Cardiac fibroblast (primary cell): ENCODE measurements at regions not wholly inside any gene's neighbourhood (a gene's known extent, or its start where the extent isn't known, plus 50 kb on each side); places are given as distances from the start of the nearest gene placed in this dataset.

ENCODE experiments used
- DNase-seq, 2 donors: peaks; one replicate each; pipeline versions ENCODE4 v3.0.0 to v3.0.0-alpha.2; 2010; ENCODE audit warnings: low read depth in 2 of 2
- H3K4me3 ChIP-seq, 2 donors: replicated peaks in 1 of 2; 1 replicate in 1 of 2; 2 replicates in 1 of 2; pipeline ENCODE4 v1.5.1; 2011; ENCODE audit warnings: low read depth in 2 of 2, low read length in 2 of 2, mild to moderate bottlenecking in 2 of 2, moderate library complexity in 1 of 2
- CTCF ChIP-seq: IDR thresholded peaks from one replicate; pipeline ENCODE4 v1.5.1; 2011; ENCODE audit warnings: low read depth, mild to moderate bottlenecking, low read length, inconsistent platforms

GRCh38 chr2:173669271-173669853, 295.8 kb downstream of the SP3 start:
- DNase-seq: no peak
- no peak for TF ChIP-seq CTCF

DNA sequence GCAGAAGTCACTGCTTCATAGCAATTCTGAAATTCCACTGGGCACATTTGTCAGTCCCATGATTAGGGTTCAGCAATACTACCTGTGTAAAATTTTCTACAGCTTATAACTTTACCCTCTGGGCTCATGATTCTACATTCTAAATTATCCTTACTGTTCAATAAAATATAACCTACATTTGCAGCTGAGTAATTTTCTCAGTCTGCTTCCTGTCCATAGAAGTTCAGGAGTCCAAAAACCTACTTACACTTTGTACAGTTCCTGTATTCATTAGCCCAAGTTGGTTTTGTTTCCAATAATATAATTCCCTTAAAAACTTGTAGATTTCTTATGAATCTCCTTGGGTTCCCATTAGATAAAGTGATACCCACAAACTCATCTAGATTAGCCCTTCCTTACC, 295.3 kb downstream of the SP3 start:
- H3K4me3 ChIP-seq: no peak overlapping the region
- DNase-seq: no peak
- TF ChIP-seq CTCF: no peak

More at GRCh38 chr2:173669271-173669853, 295.8 kb downstream of the SP3 start:
- H3K4me3 ChIP-seq: no peak overlapping the region

- DNase-seq: no peak
- H3K4me3 ChIP-seq: no peak overlapping the region
- no peak for TF ChIP-seq CTCF
Observed at GRCh38 chr2:173672573-173673340, 292.4 kb downstream of the SP3 start.

DNA sequence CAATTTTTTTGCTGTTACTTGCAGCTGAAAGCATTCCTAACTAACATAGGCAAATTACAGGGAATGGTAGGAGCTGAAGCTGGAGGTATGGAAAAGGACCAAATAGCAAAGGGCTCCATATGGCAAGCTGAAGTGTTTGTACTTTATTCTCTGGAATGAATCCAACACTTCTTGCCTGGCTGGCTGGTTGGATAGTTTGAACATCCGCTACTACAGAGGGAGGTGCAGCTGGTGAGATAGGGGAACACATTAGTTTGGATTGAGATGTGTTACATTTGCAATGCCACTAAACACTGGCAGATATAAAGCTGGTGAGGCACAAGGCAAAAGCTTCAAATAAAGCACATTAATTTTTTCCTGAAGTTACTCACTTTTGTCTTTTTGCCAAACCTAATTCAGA, 291.5 kb downstream of the SP3 start:
- no peak for DNase-seq
- H3K4me3 ChIP-seq: no peak overlapping the region
- TF ChIP-seq CTCF: no peak

DNA sequence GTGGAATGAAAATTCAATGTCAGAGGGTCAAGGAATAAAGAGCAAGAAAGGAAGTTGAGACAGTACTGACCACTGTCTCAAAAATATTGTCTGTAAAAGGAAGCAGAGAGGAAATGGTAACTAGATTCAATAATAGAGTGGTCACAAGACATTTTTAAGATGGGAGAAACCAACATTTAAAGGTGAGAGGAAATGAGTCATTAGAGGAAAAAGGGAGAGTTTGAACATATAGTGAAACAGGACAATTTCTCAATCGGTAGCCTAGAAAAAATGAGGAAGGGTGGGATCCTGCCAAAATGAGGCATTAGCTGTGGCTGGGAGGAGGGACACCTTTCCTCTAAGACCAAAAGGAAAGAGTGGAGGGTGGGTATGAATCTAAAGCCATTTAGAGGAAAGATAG, 288.5 kb downstream of the SP3 start:
- TF ChIP-seq CTCF: no peak
- DNase-seq: peak; percentile 38 to 40
- no peak overlapping the region for H3K4me3 ChIP-seq

DNA sequence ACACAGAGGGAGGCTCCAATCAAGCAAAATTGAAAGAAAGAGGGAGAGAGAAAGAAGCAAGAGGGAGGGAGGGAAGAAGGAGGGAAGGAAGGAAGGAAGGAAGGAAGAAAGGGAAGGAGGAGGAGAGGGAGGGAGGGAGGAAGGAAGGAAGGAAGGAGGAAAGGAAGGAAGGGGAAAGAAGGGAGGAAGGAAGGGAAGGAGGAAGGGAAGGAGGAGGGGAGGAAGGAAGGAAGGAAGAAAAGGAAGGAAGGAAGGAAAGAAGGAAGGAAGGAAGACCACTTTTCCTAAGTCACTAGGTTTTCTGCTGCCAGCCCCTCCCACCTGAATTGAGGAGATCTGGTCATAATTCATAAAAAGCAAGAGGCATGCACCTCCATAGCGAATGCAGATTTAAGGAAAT, 287.0 kb downstream of the SP3 start:
- no peak overlapping the region for H3K4me3 ChIP-seq
- no peak for DNase-seq
- no peak for TF ChIP-seq CTCF

DNA sequence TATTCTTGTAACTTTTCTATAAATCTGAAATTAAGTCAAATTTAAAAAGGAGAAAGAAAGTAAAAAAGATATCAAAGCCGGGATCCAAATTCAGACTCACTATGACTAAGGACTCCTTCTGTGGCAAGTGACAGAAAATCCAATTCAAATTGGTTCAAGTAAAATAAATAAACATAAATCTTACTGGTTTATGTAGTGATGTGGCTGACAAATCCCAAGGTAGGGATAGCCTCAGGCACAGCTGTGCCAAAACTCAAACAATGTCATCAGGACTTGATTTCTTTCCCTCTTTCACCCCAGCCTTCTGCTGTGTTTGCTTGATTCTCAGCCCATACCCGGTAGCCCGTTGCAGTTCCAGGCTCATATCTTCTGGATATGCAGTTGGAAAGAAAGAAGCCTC, 284.6 kb downstream of the SP3 start:
- no peak for TF ChIP-seq CTCF
- no peak overlapping the region for H3K4me3 ChIP-seq
- no peak for DNase-seq
